ENCODE measurements at regions not wholly inside any gene's neighbourhood (a gene's known extent, or its start where the extent isn't known, plus 50 kb on each side); places are given as distances from the start of the nearest gene placed in this dataset.

DNA sequence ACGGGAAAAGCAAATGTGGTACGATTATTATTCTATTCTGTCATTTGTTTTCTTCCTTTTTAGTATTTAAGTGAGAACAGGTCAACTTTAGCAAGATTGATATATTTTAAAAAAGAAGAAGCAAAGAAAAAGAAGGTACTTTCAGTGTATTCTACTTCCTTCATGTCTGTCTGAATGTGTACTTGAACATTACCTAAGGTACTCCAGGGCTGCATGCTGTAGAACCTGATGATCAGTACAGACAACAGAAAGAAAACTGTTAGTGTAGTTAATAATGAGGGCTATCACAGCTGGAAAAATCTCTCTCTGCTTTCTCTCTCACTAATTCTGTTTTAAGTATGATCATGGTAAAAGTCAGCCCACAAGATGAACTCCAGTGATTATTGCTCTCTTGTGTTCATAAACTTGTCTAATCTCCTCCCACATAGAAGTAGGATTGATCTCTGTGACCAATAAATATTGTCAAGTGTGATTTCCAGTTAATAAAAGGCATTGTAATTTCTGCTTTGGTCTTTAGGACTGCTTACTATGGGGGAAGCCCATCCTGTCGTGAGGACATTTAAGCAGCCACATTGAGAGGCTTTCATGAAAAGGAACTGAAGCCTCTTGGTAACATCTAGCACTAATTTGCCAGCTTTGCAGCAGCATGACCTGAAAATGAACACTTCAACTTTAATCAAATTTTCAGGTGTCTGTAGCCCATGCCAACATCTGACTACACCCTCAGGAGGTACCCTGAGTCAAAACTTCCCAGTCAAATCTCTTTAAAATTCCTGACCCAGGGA, 864.0 kb upstream of the ACO1 start:
- H3K4me2 ChIP-seq (ENCODE audit: low read depth, low read length, poor library complexity, severe bottlenecking) = no peak overlapping the region
- no peaks in the 10 kb centered on the region for H4K20me1 ChIP-seq (ENCODE audit: insufficient read depth, low read length, poor library complexity, severe bottlenecking)
- H3K9ac ChIP-seq (ENCODE audit: low read depth, low read length, poor library complexity, severe bottlenecking) = no peak overlapping the region
- H3F3A ChIP-seq (ENCODE audit: low read depth) = no peaks in the 10 kb centered on the region
- TF ChIP-seq, protein P1, sequence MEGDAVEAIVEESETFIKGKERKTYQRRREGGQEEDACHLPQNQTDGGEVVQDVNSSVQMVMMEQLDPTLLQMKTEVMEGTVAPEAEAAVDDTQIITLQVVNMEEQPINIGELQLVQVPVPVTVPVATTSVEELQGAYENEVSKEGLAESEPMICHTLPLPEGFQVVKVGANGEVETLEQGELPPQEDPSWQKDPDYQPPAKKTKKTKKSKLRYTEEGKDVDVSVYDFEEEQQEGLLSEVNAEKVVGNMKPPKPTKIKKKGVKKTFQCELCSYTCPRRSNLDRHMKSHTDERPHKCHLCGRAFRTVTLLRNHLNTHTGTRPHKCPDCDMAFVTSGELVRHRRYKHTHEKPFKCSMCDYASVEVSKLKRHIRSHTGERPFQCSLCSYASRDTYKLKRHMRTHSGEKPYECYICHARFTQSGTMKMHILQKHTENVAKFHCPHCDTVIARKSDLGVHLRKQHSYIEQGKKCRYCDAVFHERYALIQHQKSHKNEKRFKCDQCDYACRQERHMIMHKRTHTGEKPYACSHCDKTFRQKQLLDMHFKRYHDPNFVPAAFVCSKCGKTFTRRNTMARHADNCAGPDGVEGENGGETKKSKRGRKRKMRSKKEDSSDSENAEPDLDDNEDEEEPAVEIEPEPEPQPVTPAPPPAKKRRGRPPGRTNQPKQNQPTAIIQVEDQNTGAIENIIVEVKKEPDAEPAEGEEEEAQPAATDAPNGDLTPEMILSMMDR (conservative IDR thresholded peaks at IDR 0.05; ENCODE audit: low read length) = no peak
- no peaks in the 10 kb centered on the region for H3K27me3 ChIP-seq (ENCODE audit: insufficient read depth, low read length, poor library complexity, severe bottlenecking)
- no peaks in the 10 kb centered on the region for H3K36me3 ChIP-seq (ENCODE audit: insufficient read depth, low read length)
- no peaks in the 10 kb centered on the region for H3K79me2 ChIP-seq (ENCODE audit: insufficient read depth, low read length)
- H3K4me3 ChIP-seq (ENCODE audit: low read length, poor library complexity, severe bottlenecking) = no peak overlapping the region
- no peak overlapping the region for H2AFZ ChIP-seq (ENCODE audit: low read length)
- no peaks in the 10 kb centered on the region for H3K4me1 ChIP-seq (ENCODE audit: insufficient read depth, low read length, poor library complexity, severe bottlenecking)
- H3K9me3 ChIP-seq (ENCODE audit: insufficient read depth, low read depth, low read length) = 0 out of 2 replicates have a peak, but pooled peaks cover 4% of the 10 kb centered on the region
- H3K9me2 ChIP-seq (replicated peaks; ENCODE audit: low read depth, low read length) = no peaks in the 10 kb centered on the region

DNA sequence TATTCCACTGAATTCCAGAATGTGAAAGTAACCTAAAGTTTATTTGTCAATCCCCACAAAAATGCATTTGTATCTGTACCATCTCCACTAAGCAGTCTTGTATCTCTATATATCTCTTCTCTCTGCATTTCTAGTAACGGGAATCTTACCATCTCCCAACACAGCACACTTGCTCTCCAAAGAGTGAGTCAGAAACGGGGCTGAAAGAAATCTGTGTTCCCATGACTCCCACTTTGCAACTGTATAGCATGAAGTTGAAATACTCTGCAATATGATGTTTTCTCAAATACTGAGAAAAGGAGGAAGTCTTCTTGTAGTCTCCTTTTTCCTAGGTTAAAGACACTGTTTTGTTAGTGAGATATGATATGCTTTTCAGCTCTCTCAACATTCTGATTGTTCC, 848.8 kb upstream of the ACO1 start:
- Histone ChIP-seq H3K9me2 (replicated peaks; ENCODE audit: low read depth, low read length) (no peaks in the 10 kb centered on the region), H2AFZ (ENCODE audit: low read length) (no peak overlapping the region), H3K4me1 (ENCODE audit: insufficient read depth, low read length, poor library complexity, severe bottlenecking) (no peaks in the 10 kb centered on the region), H3K4me3 (ENCODE audit: low read length, poor library complexity, severe bottlenecking) (no peak overlapping the region), H3K9ac (ENCODE audit: low read depth, low read length, poor library complexity, severe bottlenecking) (no peak overlapping the region), H4K20me1 (ENCODE audit: insufficient read depth, low read length, poor library complexity, severe bottlenecking) (no peaks in the 10 kb centered on the region), H3F3A (ENCODE audit: low read depth) (no peaks in the 10 kb centered on the region), H3K9me3 (ENCODE audit: insufficient read depth, low read depth, low read length) (no peaks in the 10 kb centered on the region), H3K79me2 (ENCODE audit: insufficient read depth, low read length) (no peaks in the 10 kb centered on the region), H3K36me3 (ENCODE audit: insufficient read depth, low read length) (no peaks in the 10 kb centered on the region), H3K27me3 (ENCODE audit: insufficient read depth, low read length, poor library complexity, severe bottlenecking) (no peaks in the 10 kb centered on the region), H3K4me2 (ENCODE audit: low read depth, low read length, poor library complexity, severe bottlenecking) (no peak overlapping the region)
- TF ChIP-seq, protein P1 (conservative IDR thresholded peaks at IDR 0.05; ENCODE audit: low read length) = no peak
- TF ChIP-seq EZH2phosphoT487 (IDR thresholded peaks at IDR 0.05; ENCODE audit: borderline replicate concordance) = no peak

DNA sequence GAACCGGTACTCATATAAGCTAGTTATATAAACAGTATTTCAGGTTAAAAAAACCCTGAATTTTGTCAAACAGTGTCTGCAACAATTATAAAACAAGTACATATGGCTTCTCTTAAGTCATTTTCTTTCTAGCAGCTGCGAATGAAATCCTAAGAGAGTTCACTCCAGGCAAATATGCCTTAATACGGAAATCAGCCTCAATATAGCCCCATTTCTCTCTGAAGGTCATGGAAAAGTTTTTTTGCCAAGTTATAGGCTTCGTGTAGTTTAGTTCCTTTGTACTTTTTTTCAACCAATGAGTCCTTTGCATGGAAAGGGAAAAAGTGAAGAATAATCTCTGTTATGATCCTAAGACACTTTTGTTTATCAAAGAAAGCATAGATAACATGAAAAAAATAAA, 848.0 kb upstream of the ACO1 start:
- H2AFZ ChIP-seq (ENCODE audit: low read length) = no peak overlapping the region

More for the DNA sequence above, 848.0 kb upstream of the ACO1 start:
- H3K4me2 ChIP-seq (ENCODE audit: low read depth, low read length, poor library complexity, severe bottlenecking) = no peak overlapping the region
- H3K36me3 ChIP-seq (ENCODE audit: insufficient read depth, low read length) = no peaks in the 10 kb centered on the region
- no peaks in the 10 kb centered on the region for H3K9me2 ChIP-seq (replicated peaks; ENCODE audit: low read depth, low read length)
- no peak overlapping the region for H3K9ac ChIP-seq (ENCODE audit: low read depth, low read length, poor library complexity, severe bottlenecking)
- H3K27me3 ChIP-seq (ENCODE audit: insufficient read depth, low read length, poor library complexity, severe bottlenecking) = no peaks in the 10 kb centered on the region
- H3K79me2 ChIP-seq (ENCODE audit: insufficient read depth, low read length) = no peaks in the 10 kb centered on the region
- H3K4me1 ChIP-seq (ENCODE audit: insufficient read depth, low read length, poor library complexity, severe bottlenecking) = no peaks in the 10 kb centered on the region
- no peaks in the 10 kb centered on the region for H3F3A ChIP-seq (ENCODE audit: low read depth)
- TF ChIP-seq, protein P1 (conservative IDR thresholded peaks at IDR 0.05; ENCODE audit: low read length) = no peak
- no peak for TF ChIP-seq EZH2phosphoT487 (IDR thresholded peaks at IDR 0.05; ENCODE audit: borderline replicate concordance)
- H4K20me1 ChIP-seq (ENCODE audit: insufficient read depth, low read length, poor library complexity, severe bottlenecking) = no peaks in the 10 kb centered on the region
- no peaks in the 10 kb centered on the region for H3K9me3 ChIP-seq (ENCODE audit: insufficient read depth, low read depth, low read length)
- H3K4me3 ChIP-seq (ENCODE audit: low read length, poor library complexity, severe bottlenecking) = no peak overlapping the region

All from Loucy (cell line).